ENCODE measurements at regions not wholly inside any gene's neighbourhood (a gene's known extent, or its start where the extent isn't known, plus 50 kb on each side); places are given as distances from the start of the nearest gene placed in this dataset.

DNA sequence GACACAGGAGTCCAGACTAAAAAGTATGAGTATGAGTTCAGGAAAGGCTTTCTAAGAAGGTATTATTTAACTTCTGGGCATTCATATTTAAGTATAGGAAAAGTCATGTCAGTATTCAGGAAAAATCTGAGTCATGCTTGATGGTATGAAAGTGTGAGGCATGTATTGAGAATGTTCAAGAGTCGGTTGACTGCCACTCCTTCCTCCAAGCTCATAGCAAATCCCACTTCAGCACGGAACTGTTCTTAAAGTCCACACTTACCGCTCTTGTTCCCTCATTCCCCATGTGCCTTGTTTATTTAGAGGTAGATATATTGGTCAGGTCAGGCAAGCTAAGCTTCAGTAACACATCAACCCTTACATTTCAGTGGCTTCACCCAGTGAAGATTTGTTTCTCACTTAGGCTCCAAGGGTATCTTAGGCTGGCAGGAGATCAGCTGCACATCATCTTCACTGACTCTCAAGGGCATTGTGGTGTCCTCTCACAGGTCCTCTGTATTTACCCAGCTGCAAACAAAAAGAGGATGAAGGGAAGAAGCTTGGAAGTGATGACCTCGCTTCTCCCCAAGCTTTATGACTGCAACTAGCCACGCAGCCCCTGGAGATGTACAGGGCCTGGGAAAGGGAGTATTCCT is 1189.2 kb downstream of the EFNB2 start:
- TF ChIP-seq EP300 (IDR thresholded peaks at IDR 0.05; ENCODE audit: borderline replicate concordance) (0 out of 2 replicates have a peak, but pooled peaks have one; percentile 14), CEBPB (IDR thresholded peaks at IDR 0.05) (no peak)

DNA sequence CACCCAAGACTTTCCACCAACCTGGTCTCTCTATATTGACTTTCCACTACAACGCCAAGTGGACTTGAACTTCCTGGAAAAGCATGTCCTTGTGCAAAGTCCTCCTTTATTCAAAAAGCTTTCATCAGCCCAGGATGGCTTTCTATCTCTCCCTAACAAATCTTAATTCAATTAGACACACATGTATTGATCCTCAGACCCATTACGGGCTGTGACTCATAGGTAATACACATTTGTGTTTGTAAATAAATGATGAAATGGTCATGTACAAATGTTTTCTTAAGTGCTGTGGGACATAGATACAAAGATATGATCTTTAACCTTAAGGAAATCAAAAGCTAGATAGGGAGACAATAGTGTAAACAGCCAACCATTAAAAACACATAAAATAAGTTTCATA is 1189.7 kb downstream of the EFNB2 start:
- TF ChIP-seq CEBPB (IDR thresholded peaks at IDR 0.05) (no peak), USF1 (IDR thresholded peaks at IDR 0.05) (no peak), FOXM1 (IDR thresholded peaks at IDR 0.05; ENCODE audit: borderline replicate concordance, low read depth) (no peak), YY1 (IDR thresholded peaks at IDR 0.05; ENCODE audit: low read depth) (no peak), ZBTB7A (IDR thresholded peaks at IDR 0.05; ENCODE audit: low read depth) (no peak), RAD21 (IDR thresholded peaks at IDR 0.05; ENCODE audit: low read depth) (no peak), TCF12 (IDR thresholded peaks at IDR 0.05; ENCODE audit: low read depth) (no peak), EGR1 (IDR thresholded peaks at IDR 0.05) (no peak), TAF1 (IDR thresholded peaks at IDR 0.05; ENCODE audit: low read depth) (no peak), NFIC (IDR thresholded peaks at IDR 0.05) (no peak), EP300 (IDR thresholded peaks at IDR 0.05; ENCODE audit: borderline replicate concordance) (no peak), TEAD4 (IDR thresholded peaks at IDR 0.05) (no peak), CREB1 (IDR thresholded peaks at IDR 0.05; ENCODE audit: low read depth) (no peak)
- TF ChIP-seq, protein P1, sequence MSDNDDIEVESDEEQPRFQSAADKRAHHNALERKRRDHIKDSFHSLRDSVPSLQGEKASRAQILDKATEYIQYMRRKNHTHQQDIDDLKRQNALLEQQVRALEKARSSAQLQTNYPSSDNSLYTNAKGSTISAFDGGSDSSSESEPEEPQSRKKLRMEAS (IDR thresholded peaks at IDR 0.05), result no peak
- TF ChIP-seq, protein P2, sequence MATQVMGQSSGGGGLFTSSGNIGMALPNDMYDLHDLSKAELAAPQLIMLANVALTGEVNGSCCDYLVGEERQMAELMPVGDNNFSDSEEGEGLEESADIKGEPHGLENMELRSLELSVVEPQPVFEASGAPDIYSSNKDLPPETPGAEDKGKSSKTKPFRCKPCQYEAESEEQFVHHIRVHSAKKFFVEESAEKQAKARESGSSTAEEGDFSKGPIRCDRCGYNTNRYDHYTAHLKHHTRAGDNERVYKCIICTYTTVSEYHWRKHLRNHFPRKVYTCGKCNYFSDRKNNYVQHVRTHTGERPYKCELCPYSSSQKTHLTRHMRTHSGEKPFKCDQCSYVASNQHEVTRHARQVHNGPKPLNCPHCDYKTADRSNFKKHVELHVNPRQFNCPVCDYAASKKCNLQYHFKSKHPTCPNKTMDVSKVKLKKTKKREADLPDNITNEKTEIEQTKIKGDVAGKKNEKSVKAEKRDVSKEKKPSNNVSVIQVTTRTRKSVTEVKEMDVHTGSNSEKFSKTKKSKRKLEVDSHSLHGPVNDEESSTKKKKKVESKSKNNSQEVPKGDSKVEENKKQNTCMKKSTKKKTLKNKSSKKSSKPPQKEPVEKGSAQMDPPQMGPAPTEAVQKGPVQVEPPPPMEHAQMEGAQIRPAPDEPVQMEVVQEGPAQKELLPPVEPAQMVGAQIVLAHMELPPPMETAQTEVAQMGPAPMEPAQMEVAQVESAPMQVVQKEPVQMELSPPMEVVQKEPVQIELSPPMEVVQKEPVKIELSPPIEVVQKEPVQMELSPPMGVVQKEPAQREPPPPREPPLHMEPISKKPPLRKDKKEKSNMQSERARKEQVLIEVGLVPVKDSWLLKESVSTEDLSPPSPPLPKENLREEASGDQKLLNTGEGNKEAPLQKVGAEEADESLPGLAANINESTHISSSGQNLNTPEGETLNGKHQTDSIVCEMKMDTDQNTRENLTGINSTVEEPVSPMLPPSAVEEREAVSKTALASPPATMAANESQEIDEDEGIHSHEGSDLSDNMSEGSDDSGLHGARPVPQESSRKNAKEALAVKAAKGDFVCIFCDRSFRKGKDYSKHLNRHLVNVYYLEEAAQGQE (IDR thresholded peaks at IDR 0.05; ENCODE audit: low read depth), result no peak

- TF ChIP-seq ZBTB7A (IDR thresholded peaks at IDR 0.05; ENCODE audit: low read depth) (no peak), NFIC (IDR thresholded peaks at IDR 0.05) (peak; percentile 99), EGR1 (IDR thresholded peaks at IDR 0.05) (no peak), YY1 (IDR thresholded peaks at IDR 0.05; ENCODE audit: low read depth) (no peak), USF1 (IDR thresholded peaks at IDR 0.05) (no peak), TAF1 (IDR thresholded peaks at IDR 0.05; ENCODE audit: low read depth) (no peak), CREB1 (IDR thresholded peaks at IDR 0.05; ENCODE audit: low read depth) (no peak), FOXM1 (IDR thresholded peaks at IDR 0.05; ENCODE audit: borderline replicate concordance, low read depth) (peak; percentile 80), EP300 (IDR thresholded peaks at IDR 0.05; ENCODE audit: borderline replicate concordance) (peak; percentile 92), TCF12 (IDR thresholded peaks at IDR 0.05; ENCODE audit: low read depth) (peak; percentile 94), TEAD4 (IDR thresholded peaks at IDR 0.05) (peak; percentile 99), RAD21 (IDR thresholded peaks at IDR 0.05; ENCODE audit: low read depth) (no peak), CEBPB (IDR thresholded peaks at IDR 0.05) (peak; percentile 54; the same call in 1 of the 2 replicates)
- TF ChIP-seq, protein P1 (IDR thresholded peaks at IDR 0.05), result 0 out of 2 replicates have a peak, but pooled peaks have one; percentile 47
- TF ChIP-seq, protein P2 (IDR thresholded peaks at IDR 0.05; ENCODE audit: low read depth), result no peak
These were observed 1190.3 kb downstream of the EFNB2 start for GRCh38 chr13:105345131-105345530.

- TF ChIP-seq, protein P1 (IDR thresholded peaks at IDR 0.05), result no peak
- TF ChIP-seq EP300 (IDR thresholded peaks at IDR 0.05; ENCODE audit: borderline replicate concordance), result peak; percentile 58; the same call in 1 of the 2 replicates
- TF ChIP-seq, protein P2 (IDR thresholded peaks at IDR 0.05; ENCODE audit: low read depth), result no peak
- TF ChIP-seq RAD21 (IDR thresholded peaks at IDR 0.05; ENCODE audit: low read depth), result no peak
- TF ChIP-seq NFIC (IDR thresholded peaks at IDR 0.05), result peak; percentile 92
- TF ChIP-seq USF1 (IDR thresholded peaks at IDR 0.05), result no peak
- TF ChIP-seq TCF12 (IDR thresholded peaks at IDR 0.05; ENCODE audit: low read depth), result peak; percentile 62; the same call in 1 of the 2 replicates
- no peak for TF ChIP-seq ZBTB7A (IDR thresholded peaks at IDR 0.05; ENCODE audit: low read depth)
- TF ChIP-seq TAF1 (IDR thresholded peaks at IDR 0.05; ENCODE audit: low read depth), result no peak
- no peak for TF ChIP-seq CEBPB (IDR thresholded peaks at IDR 0.05)
- peak; percentile 33; the same call in 1 of the 2 replicates for TF ChIP-seq FOXM1 (IDR thresholded peaks at IDR 0.05; ENCODE audit: borderline replicate concordance, low read depth)
- TF ChIP-seq TEAD4 (IDR thresholded peaks at IDR 0.05), result peak; percentile 69
These were observed 1192.2 kb downstream of the EFNB2 start for GRCh38 chr13:105343134-105343806.
